SK-N-SH treated with all-trans-retinoic acid at 6 μM for 48 hours (cell line): ENCODE measurements at regions not wholly inside any gene's neighbourhood (a gene's known extent, or its start where the extent isn't known, plus 50 kb on each side); places are given as distances from the start of the nearest gene placed in this dataset.

Experiments used
- ATAC-seq: fragments of 200-7000 bp; cut with Tn5 transposase; 3 replicates; pipeline ENCODE4 v1.9.1; 2020; ENCODE audit warnings: mild to moderate bottlenecking, moderate library complexity
- ARNTL ChIP-seq: fragments of 450-650 bp; formaldehyde crosslinking; IDR thresholded peaks from 2 replicates; pipeline ENCODE4 v1.5.0; 2020; ENCODE audit warnings: low read depth, mild to moderate bottlenecking, moderate library complexity, borderline replicate concordance
- BACH2 ChIP-seq: fragments of 250-450 bp; sonication (Bioruptor Pico); IDR thresholded peaks from 2 replicates; pipeline ENCODE4 v1.9.0; 2021; ENCODE audit warnings: mild to moderate bottlenecking, borderline replicate concordance
- CREB5 ChIP-seq: fragments of 250-450 bp; sonication (Bioruptor Pico); IDR thresholded peaks from 2 replicates; pipeline ENCODE4 v1.5.1; 2020; ENCODE audit warnings: low read depth, mild to moderate bottlenecking, moderate library complexity
- CSDC2 ChIP-seq: fragments of 250-450 bp; sonication (Bioruptor Pico); IDR thresholded peaks from 2 replicates; pipeline ENCODE4 v1.5.0; 2020; ENCODE audit warnings: mild to moderate bottlenecking, moderate library complexity
- ESRRG ChIP-seq: fragments of 250-450 bp; sonication (Bioruptor Pico); IDR thresholded peaks from 2 replicates; pipeline ENCODE4 v1.6.1; 2021; ENCODE audit warnings: mild to moderate bottlenecking
- GLIS3 ChIP-seq: fragments of 250-450 bp; sonication (Bioruptor Pico); IDR thresholded peaks from 2 replicates; pipeline ENCODE4 v1.5.0; 2020; ENCODE audit warnings: mild to moderate bottlenecking, moderate library complexity
- ISL1 ChIP-seq: fragments of 250-450 bp; sonication (Bioruptor Pico); IDR thresholded peaks from 2 replicates; pipeline ENCODE4 v2.1.2; 2022; ENCODE audit warnings: mild to moderate bottlenecking, moderate library complexity
- OSR1 ChIP-seq: fragments of 250-450 bp; sonication (Bioruptor Pico); IDR thresholded peaks from 2 replicates; pipeline ENCODE4 v1.8.0; 2022; ENCODE audit warnings: moderate library complexity, mild to moderate bottlenecking, inconsistent platforms
- PATZ1 ChIP-seq: fragments of 250-450 bp; sonication (Bioruptor Pico); IDR thresholded peaks from 2 replicates; pipeline ENCODE4 v1.8.0; 2020; ENCODE audit warnings: mild to moderate bottlenecking, moderate library complexity, borderline replicate concordance
- POU6F1 ChIP-seq: fragments of 250-450 bp; sonication (Bioruptor Pico); IDR thresholded peaks from 2 replicates; pipeline ENCODE4 v1.8.0; 2021; ENCODE audit warnings: low read depth, mild to moderate bottlenecking, moderate library complexity, borderline replicate concordance
- PPARA ChIP-seq: fragments of 250-450 bp; sonication (Bioruptor Pico); IDR thresholded peaks from 2 replicates; pipeline ENCODE4 v1.5.0; 2020; ENCODE audit warnings: mild to moderate bottlenecking, borderline replicate concordance
- RARB ChIP-seq: fragments of 250-450 bp; sonication (Bioruptor Pico); IDR thresholded peaks from 2 replicates; pipeline ENCODE4 v1.8.0; 2021; ENCODE audit warnings: mild to moderate bottlenecking, moderate library complexity
- SNAI2 ChIP-seq: fragments of 250-450 bp; sonication (Bioruptor Pico); IDR thresholded peaks from 2 replicates; pipeline ENCODE4 v1.5.0; 2020; ENCODE audit warnings: mild to moderate bottlenecking, moderate library complexity
- TCF4 ChIP-seq: fragments of 250-450 bp; sonication (Bioruptor Pico); IDR thresholded peaks from 2 replicates; pipeline ENCODE4 v1.8.0; 2021; ENCODE audit warnings: mild to moderate bottlenecking, moderate library complexity, borderline replicate concordance
- TOX ChIP-seq: fragments of 250-450 bp; sonication (Bioruptor Pico); IDR thresholded peaks from 2 replicates; pipeline ENCODE4 v1.8.0; 2021; ENCODE audit warnings: mild to moderate bottlenecking, moderate library complexity, borderline replicate concordance
- TSHZ2 ChIP-seq: fragments of 250-450 bp; sonication (Bioruptor Pico); IDR thresholded peaks from 2 replicates; pipeline ENCODE4 v1.5.0; 2020; ENCODE audit warnings: mild to moderate bottlenecking, moderate library complexity
- ZC3H10 ChIP-seq: fragments of 250-450 bp; sonication (Bioruptor Pico); IDR thresholded peaks from 2 replicates; pipeline ENCODE4 v1.5.1; 2021; ENCODE audit warnings: mild to moderate bottlenecking, moderate library complexity
- ZFP3 ChIP-seq: fragments of 250-450 bp; sonication (Bioruptor Pico); IDR thresholded peaks from 2 replicates; pipeline ENCODE4 v1.5.0; 2020; ENCODE audit warnings: mild to moderate bottlenecking, moderate library complexity
- ZFP30 ChIP-seq: fragments of 450-650 bp; formaldehyde crosslinking; IDR thresholded peaks from 2 replicates; pipeline ENCODE4 v1.5.0; 2022; ENCODE audit warnings: mild to moderate bottlenecking, moderate library complexity
- ZNF565 ChIP-seq: fragments of 450-650 bp; formaldehyde crosslinking; conservative IDR thresholded peaks from 2 replicates; pipeline ENCODE4 v1.5.0; 2020; ENCODE audit warnings: low read depth, mild to moderate bottlenecking, moderate library complexity
- ZNF70 ChIP-seq: fragments of 450-650 bp; formaldehyde crosslinking; IDR thresholded peaks from 2 replicates; pipeline ENCODE4 v1.5.0; 2020; ENCODE audit warnings: mild to moderate bottlenecking, moderate library complexity
- ZNF8 ChIP-seq: fragments of 450-650 bp; formaldehyde crosslinking; IDR thresholded peaks from 2 replicates; pipeline ENCODE4 v1.5.0; 2020; ENCODE audit warnings: mild to moderate bottlenecking, moderate library complexity

- no peak for ATAC-seq
- no peak for TF ChIP-seq ZFP3 (CRISPR knock-in tag)
- TF ChIP-seq POU6F1 (CRISPR knock-in tag), result no peak
- no peak for TF ChIP-seq ISL1 (CRISPR knock-in tag)
- no peak for TF ChIP-seq RARB
- no peak for TF ChIP-seq ZNF70 (CRISPR knock-in tag)
- no peak for TF ChIP-seq ZC3H10
- no peak for TF ChIP-seq ZFP30 (CRISPR knock-in tag)
- no peak for TF ChIP-seq GLIS3
- no peak for TF ChIP-seq PPARA
- no peak for TF ChIP-seq ESRRG (CRISPR knock-in tag)
- TF ChIP-seq PATZ1 (CRISPR knock-in tag), result no peak
- no peak for TF ChIP-seq OSR1
- TF ChIP-seq TCF4 (CRISPR knock-in tag), result no peak
- no peak for TF ChIP-seq TOX (CRISPR knock-in tag)
- TF ChIP-seq ZNF8, result no peak
- TF ChIP-seq ARNTL (CRISPR knock-in tag), result no peak
Measured at GRCh38 chr2:41393621-41394020, 654.2 kb upstream of the PKDCC start.

GRCh38 chr2:41394541-41394940 lies 653.3 kb upstream of the PKDCC start:
- no peak for ATAC-seq
- TF ChIP-seq ZNF565 (CRISPR knock-in tag), result no peak
- TF ChIP-seq TSHZ2, result no peak
- no peak for TF ChIP-seq TOX (CRISPR knock-in tag)

- no peak for ATAC-seq
- no peak for TF ChIP-seq ZNF8
- no peak for TF ChIP-seq ARNTL (CRISPR knock-in tag)
- TF ChIP-seq ZNF565 (CRISPR knock-in tag), result no peak
- TF ChIP-seq ZNF70 (CRISPR knock-in tag), result no peak
- TF ChIP-seq CSDC2 (CRISPR knock-in tag), result no peak
- TF ChIP-seq CREB5 (CRISPR knock-in tag), result no peak
- no peak for TF ChIP-seq RARB
- TF ChIP-seq SNAI2 (CRISPR knock-in tag), result no peak
- TF ChIP-seq BACH2 (CRISPR knock-in tag), result no peak
- TF ChIP-seq ZFP3 (CRISPR knock-in tag), result no peak
- TF ChIP-seq GLIS3, result no peak
- TF ChIP-seq PATZ1 (CRISPR knock-in tag), result no peak
- no peak for TF ChIP-seq ZC3H10
Measured at GRCh38 chr2:41395692-41396091, 652.1 kb upstream of the PKDCC start.
